Fibroblast of lung (primary cell): ENCODE measurements at regions not wholly inside any gene's neighbourhood (a gene's known extent, or its start where the extent isn't known, plus 50 kb on each side); places are given as distances from the start of the nearest gene placed in this dataset.

Experiments
- CTCF ChIP-seq, 2 donors: IDR thresholded peaks in 1 of 2; conservative IDR thresholded peaks in 1 of 2; 1 replicate in 1 of 2; 2 replicates in 1 of 2; pipeline ENCODE4 v1.5.1; 2011 to 2012; ENCODE audit warnings: low read length in 2 of 2, control low read depth in 1 of 2, inconsistent platforms in 1 of 2, low read depth in 1 of 2, mild to moderate bottlenecking in 1 of 2
- EZH2 ChIP-seq: IDR thresholded peaks from 2 replicates; pipeline ENCODE4 v1.5.1; 2012; ENCODE audit warnings: low read length, control low read depth, mild to moderate bottlenecking; ENCODE audit errors: missing control alignments

- TF ChIP-seq CTCF (conservative IDR thresholded peaks at IDR 0.05 in 1 of 2, IDR thresholded peaks at IDR 0.05 in 1 of 2; ENCODE audit: low read depth in 1 of 2, low read length in 2 of 2) (no peak), EZH2 (no peak)
Observed at GRCh38 chr6:77095936-77096627, 367.2 kb downstream of the HTR1B start.
